ENCODE measurements at regions not wholly inside any gene's neighbourhood (a gene's known extent, or its start where the extent isn't known, plus 50 kb on each side); places are given as distances from the start of the nearest gene placed in this dataset.

DNA sequence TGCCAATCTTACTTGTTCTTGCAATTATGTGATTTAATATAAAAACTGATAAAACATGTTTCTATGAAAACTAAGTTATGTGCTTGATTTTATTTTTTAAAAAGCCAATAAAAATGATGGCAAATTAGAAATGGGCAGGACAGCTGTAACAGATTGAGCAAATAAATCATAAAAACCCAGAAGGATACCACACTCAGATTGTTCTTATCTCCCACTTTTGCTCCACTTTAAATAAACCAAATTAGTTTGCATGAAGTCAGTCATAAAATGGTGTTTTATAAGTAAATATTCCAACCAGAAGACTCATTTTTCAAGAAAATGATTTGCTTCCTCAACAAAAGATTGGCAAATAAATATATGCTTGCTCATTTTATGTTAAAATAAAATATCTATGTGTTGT lies 307.9 kb upstream of the G2E3 start:
- no peak for TF ChIP-seq EP300 (IDR thresholded peaks at IDR 0.05; ENCODE audit: borderline replicate concordance)
- TF ChIP-seq YY1 (IDR thresholded peaks at IDR 0.05; ENCODE audit: low read depth), result no peak
- TF ChIP-seq ZBTB7A (IDR thresholded peaks at IDR 0.05; ENCODE audit: low read depth), result no peak
- no peak for TF ChIP-seq CEBPB (IDR thresholded peaks at IDR 0.05)
- no peak for TF ChIP-seq CREB1 (IDR thresholded peaks at IDR 0.05; ENCODE audit: low read depth)
- TF ChIP-seq USF1 (IDR thresholded peaks at IDR 0.05), result no peak
- no peak for TF ChIP-seq TCF12 (IDR thresholded peaks at IDR 0.05; ENCODE audit: low read depth)
- TF ChIP-seq FOXM1 (IDR thresholded peaks at IDR 0.05; ENCODE audit: borderline replicate concordance, low read depth), result no peak
- no peak for TF ChIP-seq RAD21 (IDR thresholded peaks at IDR 0.05; ENCODE audit: low read depth)
- TF ChIP-seq, protein P1, sequence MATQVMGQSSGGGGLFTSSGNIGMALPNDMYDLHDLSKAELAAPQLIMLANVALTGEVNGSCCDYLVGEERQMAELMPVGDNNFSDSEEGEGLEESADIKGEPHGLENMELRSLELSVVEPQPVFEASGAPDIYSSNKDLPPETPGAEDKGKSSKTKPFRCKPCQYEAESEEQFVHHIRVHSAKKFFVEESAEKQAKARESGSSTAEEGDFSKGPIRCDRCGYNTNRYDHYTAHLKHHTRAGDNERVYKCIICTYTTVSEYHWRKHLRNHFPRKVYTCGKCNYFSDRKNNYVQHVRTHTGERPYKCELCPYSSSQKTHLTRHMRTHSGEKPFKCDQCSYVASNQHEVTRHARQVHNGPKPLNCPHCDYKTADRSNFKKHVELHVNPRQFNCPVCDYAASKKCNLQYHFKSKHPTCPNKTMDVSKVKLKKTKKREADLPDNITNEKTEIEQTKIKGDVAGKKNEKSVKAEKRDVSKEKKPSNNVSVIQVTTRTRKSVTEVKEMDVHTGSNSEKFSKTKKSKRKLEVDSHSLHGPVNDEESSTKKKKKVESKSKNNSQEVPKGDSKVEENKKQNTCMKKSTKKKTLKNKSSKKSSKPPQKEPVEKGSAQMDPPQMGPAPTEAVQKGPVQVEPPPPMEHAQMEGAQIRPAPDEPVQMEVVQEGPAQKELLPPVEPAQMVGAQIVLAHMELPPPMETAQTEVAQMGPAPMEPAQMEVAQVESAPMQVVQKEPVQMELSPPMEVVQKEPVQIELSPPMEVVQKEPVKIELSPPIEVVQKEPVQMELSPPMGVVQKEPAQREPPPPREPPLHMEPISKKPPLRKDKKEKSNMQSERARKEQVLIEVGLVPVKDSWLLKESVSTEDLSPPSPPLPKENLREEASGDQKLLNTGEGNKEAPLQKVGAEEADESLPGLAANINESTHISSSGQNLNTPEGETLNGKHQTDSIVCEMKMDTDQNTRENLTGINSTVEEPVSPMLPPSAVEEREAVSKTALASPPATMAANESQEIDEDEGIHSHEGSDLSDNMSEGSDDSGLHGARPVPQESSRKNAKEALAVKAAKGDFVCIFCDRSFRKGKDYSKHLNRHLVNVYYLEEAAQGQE (IDR thresholded peaks at IDR 0.05; ENCODE audit: low read depth), result no peak
- TF ChIP-seq NFIC (IDR thresholded peaks at IDR 0.05), result no peak
- no peak for TF ChIP-seq TEAD4 (IDR thresholded peaks at IDR 0.05)
- no peak for TF ChIP-seq MAX (IDR thresholded peaks at IDR 0.05)
- no peak for TF ChIP-seq EGR1 (IDR thresholded peaks at IDR 0.05)
- TF ChIP-seq TAF1 (IDR thresholded peaks at IDR 0.05; ENCODE audit: low read depth), result no peak

DNA sequence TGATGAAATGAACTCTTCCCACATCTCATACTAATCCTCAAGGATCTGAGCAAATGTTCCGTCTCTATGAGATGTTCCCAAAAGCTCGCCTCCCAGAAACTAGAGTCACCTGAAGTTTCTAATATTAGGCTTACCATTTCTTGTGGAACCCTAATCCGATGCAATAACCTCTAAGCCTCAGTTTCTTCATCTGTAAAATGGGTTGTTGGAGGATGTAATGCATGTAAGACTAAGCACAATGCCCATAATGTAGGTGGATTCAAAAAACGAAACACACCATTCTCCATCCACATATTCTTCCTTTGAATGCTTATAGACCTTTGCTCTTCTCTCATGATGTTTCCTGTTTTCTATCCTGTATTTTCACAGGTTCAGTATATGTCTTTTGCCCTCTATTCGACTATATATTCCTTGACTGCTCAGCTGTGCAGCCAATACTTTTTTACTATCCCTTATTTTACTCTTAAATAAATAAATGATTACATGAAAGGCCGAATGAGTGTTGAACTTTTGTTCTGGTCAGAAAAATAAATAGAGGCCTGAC lies 307.3 kb upstream of the G2E3 start:
- TF ChIP-seq TCF12 (IDR thresholded peaks at IDR 0.05; ENCODE audit: low read depth), result no peak
- TF ChIP-seq YY1 (IDR thresholded peaks at IDR 0.05; ENCODE audit: low read depth), result no peak
- TF ChIP-seq, protein P1 (IDR thresholded peaks at IDR 0.05; ENCODE audit: low read depth), result no peak
- TF ChIP-seq TEAD4 (IDR thresholded peaks at IDR 0.05), result no peak
- no peak for TF ChIP-seq ZBTB7A (IDR thresholded peaks at IDR 0.05; ENCODE audit: low read depth)
- no peak for TF ChIP-seq FOXM1 (IDR thresholded peaks at IDR 0.05; ENCODE audit: borderline replicate concordance, low read depth)
- TF ChIP-seq TAF1 (IDR thresholded peaks at IDR 0.05; ENCODE audit: low read depth), result no peak
- no peak for TF ChIP-seq MAX (IDR thresholded peaks at IDR 0.05)
- TF ChIP-seq EP300 (IDR thresholded peaks at IDR 0.05; ENCODE audit: borderline replicate concordance), result no peak
- TF ChIP-seq CREB1 (IDR thresholded peaks at IDR 0.05; ENCODE audit: low read depth), result no peak
- no peak for TF ChIP-seq NFIC (IDR thresholded peaks at IDR 0.05)
- no peak for TF ChIP-seq USF1 (IDR thresholded peaks at IDR 0.05)
- TF ChIP-seq RAD21 (IDR thresholded peaks at IDR 0.05; ENCODE audit: low read depth), result no peak
- TF ChIP-seq CEBPB (IDR thresholded peaks at IDR 0.05), result no peak
- no peak for TF ChIP-seq EGR1 (IDR thresholded peaks at IDR 0.05)

GRCh38 chr14:30252151-30252550 lies 306.8 kb upstream of the G2E3 start:
- no peak for TF ChIP-seq CEBPB (IDR thresholded peaks at IDR 0.05)
- no peak for TF ChIP-seq CREB1 (IDR thresholded peaks at IDR 0.05; ENCODE audit: low read depth)
- no peak for TF ChIP-seq YY1 (IDR thresholded peaks at IDR 0.05; ENCODE audit: low read depth)
- TF ChIP-seq TAF1 (IDR thresholded peaks at IDR 0.05; ENCODE audit: low read depth), result no peak
- TF ChIP-seq TCF12 (IDR thresholded peaks at IDR 0.05; ENCODE audit: low read depth), result no peak
- TF ChIP-seq FOXM1 (IDR thresholded peaks at IDR 0.05; ENCODE audit: borderline replicate concordance, low read depth), result no peak
- TF ChIP-seq NFIC (IDR thresholded peaks at IDR 0.05), result no peak
- no peak for TF ChIP-seq USF1 (IDR thresholded peaks at IDR 0.05)
- no peak for TF ChIP-seq EP300 (IDR thresholded peaks at IDR 0.05; ENCODE audit: borderline replicate concordance)
- TF ChIP-seq, protein P1 (IDR thresholded peaks at IDR 0.05; ENCODE audit: low read depth), result no peak
- TF ChIP-seq TEAD4 (IDR thresholded peaks at IDR 0.05), result no peak
- no peak for TF ChIP-seq ZBTB7A (IDR thresholded peaks at IDR 0.05; ENCODE audit: low read depth)
- no peak for TF ChIP-seq RAD21 (IDR thresholded peaks at IDR 0.05; ENCODE audit: low read depth)
- no peak for TF ChIP-seq EGR1 (IDR thresholded peaks at IDR 0.05)
- no peak for TF ChIP-seq MAX (IDR thresholded peaks at IDR 0.05)
